Kidney capillary endothelial cell (primary cell): ENCODE measurements at regions not wholly inside any gene's neighbourhood (a gene's known extent, or its start where the extent isn't known, plus 50 kb on each side); places are given as distances from the start of the nearest gene placed in this dataset.
"Not testable (repeated sequence)": the region's sequence is repeated elsewhere in the genome, so short reads cannot be mapped to it uniquely, and the experiment has no call there.

Experiments
- DNase-seq: peaks from one replicate; pipeline ENCODE4 v3.0.0-alpha.2; 2018; ENCODE audit warnings: low spot score

GRCh38 chr4:96429657-96430056, 589.8 kb downstream of the PDHA2 start:
- DNase-seq: no peak

- DNase-seq: no peak
Measured at GRCh38 chr4:96431094-96431493, 591.2 kb downstream of the PDHA2 start.

GRCh38 chr4:96448315-96448872, 608.5 kb downstream of the PDHA2 start:
- DNase-seq: no peak

- DNase-seq: no peak
Measured at GRCh38 chr4:96455045-96455720, 615.3 kb downstream of the PDHA2 start.

- not testable (repeated sequence) for DNase-seq
Measured at GRCh38 chr4:96458031-96458430, 618.1 kb downstream of the PDHA2 start.

GRCh38 chr4:96459105-96459504, 619.2 kb downstream of the PDHA2 start:
- no peak for DNase-seq

GRCh38 chr4:96465834-96466233, 625.9 kb downstream of the PDHA2 start:
- no peak for DNase-seq

GRCh38 chr4:96471956-96472867, 632.3 kb downstream of the PDHA2 start:
- no peak for DNase-seq

- no peak for DNase-seq
Measured at GRCh38 chr4:96473246-96473645, 633.4 kb downstream of the PDHA2 start.

- no peak for DNase-seq
Measured at GRCh38 chr4:96483308-96484030, 643.6 kb downstream of the PDHA2 start.

- DNase-seq: no peak
Measured at GRCh38 chr4:96486563-96486962, 646.7 kb downstream of the PDHA2 start.

- no peak for DNase-seq
Measured at GRCh38 chr4:96497621-96498020, 657.7 kb downstream of the PDHA2 start.

GRCh38 chr4:96504386-96504785, 664.5 kb downstream of the PDHA2 start:
- DNase-seq: no peak

- DNase-seq: no peak
Measured at GRCh38 chr4:96509039-96509741, 669.3 kb downstream of the PDHA2 start.

GRCh38 chr4:96519291-96519690, 679.4 kb downstream of the PDHA2 start:
- no peak for DNase-seq

- DNase-seq: no peak
Measured at GRCh38 chr4:96521046-96521536, 681.2 kb downstream of the PDHA2 start.

GRCh38 chr4:96523611-96524010, 683.7 kb downstream of the PDHA2 start:
- no peak for DNase-seq

GRCh38 chr4:96524311-96524875, 684.5 kb downstream of the PDHA2 start:
- no peak for DNase-seq

GRCh38 chr4:96525898-96526297, 686.0 kb downstream of the PDHA2 start:
- DNase-seq: no peak

GRCh38 chr4:96526625-96527024, 686.7 kb downstream of the PDHA2 start:
- no peak for DNase-seq

- DNase-seq: no peak
Measured at GRCh38 chr4:96531836-96532235, 691.9 kb downstream of the PDHA2 start.
